ENCODE measurements at regions not wholly inside any gene's neighbourhood (a gene's known extent, or its start where the extent isn't known, plus 50 kb on each side); places are given as distances from the start of the nearest gene placed in this dataset.
"Not testable (repeated sequence)": the region's sequence is repeated elsewhere in the genome, so short reads cannot be mapped to it uniquely, and the experiment has no call there.

- no peak for DNase-seq
These were observed 227.9 kb downstream of the KTN1 start for GRCh38 chr14:55807881-55808379.

DNA sequence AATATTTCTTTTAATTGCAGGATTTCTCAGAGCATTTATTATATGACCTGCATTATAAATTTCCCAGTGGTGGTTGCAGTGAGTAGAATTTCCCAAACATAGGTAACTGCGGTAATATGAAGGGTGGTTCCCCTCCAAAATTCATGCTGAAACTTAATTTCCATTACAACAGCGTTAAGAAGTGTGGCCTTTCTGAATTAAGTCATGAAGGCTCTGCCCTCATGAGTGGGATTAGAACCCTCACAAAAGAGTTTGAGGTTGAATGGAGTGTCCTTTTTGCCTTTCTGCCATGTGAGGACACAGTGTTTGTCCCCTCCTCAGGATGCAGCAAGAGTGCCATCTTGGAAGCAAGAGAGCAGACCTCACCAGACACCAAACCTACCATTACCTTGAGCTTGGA is 233.6 kb downstream of the KTN1 start:
- DNase-seq = no peak

GRCh38 chr14:55814064-55814463 is 234.1 kb downstream of the KTN1 start:
- DNase-seq = no peak

DNA sequence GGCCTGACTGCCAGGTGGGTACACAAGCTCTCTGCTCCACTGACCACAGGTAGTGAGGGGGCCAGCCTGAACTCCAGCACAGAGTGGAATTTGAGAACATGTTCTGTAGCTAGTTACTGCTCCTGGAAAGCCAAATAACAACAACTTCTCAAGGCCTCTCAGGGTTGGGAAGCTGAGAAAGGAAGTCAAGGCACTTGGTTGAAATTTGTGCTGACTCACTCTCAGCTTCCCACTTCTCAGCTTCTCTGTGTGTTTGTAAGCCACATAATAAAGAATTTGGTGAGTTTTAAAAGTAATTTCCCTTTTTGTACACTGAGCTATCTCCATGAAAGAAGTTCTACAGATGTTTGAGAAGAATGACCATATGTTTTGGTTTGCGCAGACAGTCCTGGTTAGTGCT is 234.9 kb downstream of the KTN1 start:
- no peak for DNase-seq

GRCh38 chr14:55816225-55816624 is 236.2 kb downstream of the KTN1 start:
- no peak for DNase-seq

- DNase-seq = no peak
These were observed 239.8 kb downstream of the KTN1 start for GRCh38 chr14:55819610-55820304.

GRCh38 chr14:55822906-55823305 is 242.9 kb downstream of the KTN1 start:
- DNase-seq = no peak

- DNase-seq = no peak
These were observed 252.3 kb downstream of the KTN1 start for GRCh38 chr14:55832122-55832911.

- no peak for DNase-seq
These were observed 253.0 kb downstream of the KTN1 start for GRCh38 chr14:55832974-55833373.

GRCh38 chr14:55834390-55834789 is 254.4 kb downstream of the KTN1 start:
- no peak for DNase-seq

GRCh38 chr14:55835985-55836384 is 256.0 kb downstream of the KTN1 start:
- DNase-seq = no peak

GRCh38 chr14:55837467-55837866 is 257.5 kb downstream of the KTN1 start:
- DNase-seq = no peak

GRCh38 chr14:55838529-55839052 is 258.6 kb downstream of the KTN1 start:
- DNase-seq = no peak

GRCh38 chr14:55839301-55839947 is 259.4 kb downstream of the KTN1 start:
- DNase-seq = not testable (repeated sequence)

DNA sequence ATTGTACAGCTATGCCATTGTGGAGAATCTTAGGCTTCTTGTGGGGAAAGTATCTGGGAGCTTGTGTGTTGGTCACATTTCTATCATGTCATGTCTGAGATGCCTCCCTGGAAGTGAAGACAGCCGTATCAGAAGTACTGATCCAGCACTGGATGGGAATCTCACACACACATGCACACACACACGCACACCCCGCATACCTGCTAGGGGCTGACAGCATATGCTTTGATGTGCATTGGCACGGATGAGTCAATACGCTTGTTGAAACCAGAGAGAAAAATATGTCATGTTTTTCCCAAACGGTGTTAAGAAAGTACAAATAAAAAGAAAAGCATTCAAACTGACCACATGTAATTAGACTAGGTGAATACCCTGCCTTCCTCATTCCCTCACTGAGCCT is 260.8 kb downstream of the KTN1 start:
- no peak for DNase-seq

DNA sequence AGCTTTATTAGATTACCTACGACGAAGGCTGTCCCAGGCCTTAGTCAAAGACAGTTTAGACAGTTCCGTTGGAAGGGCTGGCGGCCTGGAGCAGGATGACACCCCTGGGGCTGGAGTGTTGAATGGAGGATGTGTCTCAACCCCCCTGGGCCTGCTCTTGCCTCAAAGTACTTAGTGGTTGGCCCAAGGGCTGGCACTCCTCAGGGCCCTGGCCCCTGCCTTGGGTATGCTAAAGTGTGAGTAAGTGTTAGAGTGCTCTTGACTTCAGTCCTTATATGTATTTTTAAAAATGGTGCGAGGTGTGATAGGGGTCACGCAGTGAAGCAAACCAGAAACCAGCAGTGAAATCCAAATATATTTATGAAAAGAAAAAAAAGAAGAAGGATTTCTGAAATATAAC is 261.6 kb downstream of the KTN1 start:
- DNase-seq = no peak

GRCh38 chr14:55843718-55844403 is 263.9 kb downstream of the KTN1 start:
- DNase-seq = no peak

DNA sequence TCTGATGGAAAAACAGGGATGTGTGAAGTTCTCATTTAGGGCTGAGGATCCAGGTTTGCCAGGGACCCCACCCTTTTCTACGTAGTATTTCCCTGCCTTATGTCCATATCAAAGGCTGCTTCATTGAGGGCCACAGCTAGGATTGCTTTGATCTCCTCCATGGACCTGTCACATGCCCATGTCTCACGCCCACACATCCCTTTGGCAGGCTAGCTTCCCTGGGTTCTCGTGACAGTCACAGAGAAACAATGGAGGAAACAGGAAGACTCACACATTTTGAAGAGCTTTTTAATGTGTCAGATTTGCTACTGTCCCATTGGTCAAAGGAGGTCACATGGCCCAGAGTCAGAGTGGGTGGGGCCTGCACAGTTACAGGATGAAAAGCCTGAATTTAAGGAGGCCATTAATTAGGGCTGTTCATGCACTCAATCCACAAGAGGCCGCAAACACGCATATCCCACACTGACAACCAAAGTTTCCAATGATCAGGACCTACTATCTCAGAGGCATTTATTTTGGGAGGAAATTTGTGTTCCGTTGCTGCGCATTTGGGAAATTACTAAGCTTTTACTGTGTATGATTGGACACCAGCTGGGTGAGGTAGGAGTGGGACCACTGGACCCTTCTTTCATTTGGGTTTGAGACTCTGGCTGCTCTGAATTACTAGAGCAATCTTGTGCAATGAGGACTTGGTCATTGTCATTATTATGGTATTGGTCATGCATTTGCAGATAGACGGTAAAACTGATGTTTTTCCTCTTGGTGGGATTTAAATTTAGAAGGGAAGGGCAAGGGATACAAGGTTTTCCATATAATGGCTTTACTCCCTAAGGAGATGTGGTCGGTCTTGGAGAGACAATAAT is 266.2 kb downstream of the KTN1 start:
- no peak for DNase-seq

- no peak for DNase-seq
These were observed 266.9 kb downstream of the KTN1 start for GRCh38 chr14:55846826-55847446.

GRCh38 chr14:55847766-55848165 is 267.8 kb downstream of the KTN1 start:
- DNase-seq = no peak

GRCh38 chr14:55848964-55849363 is 269.0 kb downstream of the KTN1 start:
- no peak for DNase-seq
